ENCODE measurements at regions not wholly inside any gene's neighbourhood (a gene's known extent, or its start where the extent isn't known, plus 50 kb on each side); places are given as distances from the start of the nearest gene placed in this dataset.
"Not testable (repeated sequence)": the region's sequence is repeated elsewhere in the genome, so short reads cannot be mapped to it uniquely, and the experiment has no call there.

- Histone ChIP-seq H3K4me3 (ENCODE audit: low read depth in 1 of 3, low read length in 3 of 3) (no peak overlapping the region), H3K27ac (ENCODE audit: low read depth in 1 of 2, low read length in 2 of 2) (no peak overlapping the region), H3K9me3 (ENCODE audit: control insufficient read depth in 4 of 4, low read length in 3 of 4) (peaks cover 0 to 10% (median under 1%) of the 10 kb centered on the region in 4 donors), H3K4me1 (ENCODE audit: control insufficient read depth in 4 of 4, insufficient read depth in 4 of 4, low read length in 3 of 4) (no peaks in the 10 kb centered on the region), H3K9ac (ENCODE audit: low read depth in 1 of 2, low read length in 2 of 2) (no peak overlapping the region), H3K27me3 (ENCODE audit: control insufficient read depth in 4 of 4, insufficient read depth in 4 of 4, low read length in 3 of 4) (no peaks in the 10 kb centered on the region), H3K36me3 (ENCODE audit: control insufficient read depth in 4 of 4, insufficient read depth in 3 of 4, low read depth in 1 of 4, low read length in 3 of 4) (no peaks in the 10 kb centered on the region)
- WGBS: 83% methylated on average over 2 of the region's 2 CpGs
- TF ChIP-seq, protein P1, sequence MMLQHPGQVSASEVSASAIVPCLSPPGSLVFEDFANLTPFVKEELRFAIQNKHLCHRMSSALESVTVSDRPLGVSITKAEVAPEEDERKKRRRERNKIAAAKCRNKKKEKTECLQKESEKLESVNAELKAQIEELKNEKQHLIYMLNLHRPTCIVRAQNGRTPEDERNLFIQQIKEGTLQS (IDR thresholded peaks at IDR 0.05): no peak
- TF ChIP-seq, protein P2, sequence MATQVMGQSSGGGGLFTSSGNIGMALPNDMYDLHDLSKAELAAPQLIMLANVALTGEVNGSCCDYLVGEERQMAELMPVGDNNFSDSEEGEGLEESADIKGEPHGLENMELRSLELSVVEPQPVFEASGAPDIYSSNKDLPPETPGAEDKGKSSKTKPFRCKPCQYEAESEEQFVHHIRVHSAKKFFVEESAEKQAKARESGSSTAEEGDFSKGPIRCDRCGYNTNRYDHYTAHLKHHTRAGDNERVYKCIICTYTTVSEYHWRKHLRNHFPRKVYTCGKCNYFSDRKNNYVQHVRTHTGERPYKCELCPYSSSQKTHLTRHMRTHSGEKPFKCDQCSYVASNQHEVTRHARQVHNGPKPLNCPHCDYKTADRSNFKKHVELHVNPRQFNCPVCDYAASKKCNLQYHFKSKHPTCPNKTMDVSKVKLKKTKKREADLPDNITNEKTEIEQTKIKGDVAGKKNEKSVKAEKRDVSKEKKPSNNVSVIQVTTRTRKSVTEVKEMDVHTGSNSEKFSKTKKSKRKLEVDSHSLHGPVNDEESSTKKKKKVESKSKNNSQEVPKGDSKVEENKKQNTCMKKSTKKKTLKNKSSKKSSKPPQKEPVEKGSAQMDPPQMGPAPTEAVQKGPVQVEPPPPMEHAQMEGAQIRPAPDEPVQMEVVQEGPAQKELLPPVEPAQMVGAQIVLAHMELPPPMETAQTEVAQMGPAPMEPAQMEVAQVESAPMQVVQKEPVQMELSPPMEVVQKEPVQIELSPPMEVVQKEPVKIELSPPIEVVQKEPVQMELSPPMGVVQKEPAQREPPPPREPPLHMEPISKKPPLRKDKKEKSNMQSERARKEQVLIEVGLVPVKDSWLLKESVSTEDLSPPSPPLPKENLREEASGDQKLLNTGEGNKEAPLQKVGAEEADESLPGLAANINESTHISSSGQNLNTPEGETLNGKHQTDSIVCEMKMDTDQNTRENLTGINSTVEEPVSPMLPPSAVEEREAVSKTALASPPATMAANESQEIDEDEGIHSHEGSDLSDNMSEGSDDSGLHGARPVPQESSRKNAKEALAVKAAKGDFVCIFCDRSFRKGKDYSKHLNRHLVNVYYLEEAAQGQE (IDR thresholded peaks at IDR 0.05): no peak
- TF ChIP-seq SP1 (IDR thresholded peaks at IDR 0.05) (no peak), RAD21 (IDR thresholded peaks at IDR 0.05) (no peak), HNF4A (conservative IDR thresholded peaks at IDR 0.05) (no peak), FOXA1 (IDR thresholded peaks at IDR 0.05) (no peak), CTCF (IDR thresholded peaks at IDR 0.05; ENCODE audit: low read depth, low read length, missing input control) (no peak), FOXA2 (IDR thresholded peaks at IDR 0.05) (no peak), EGR1 (IDR thresholded peaks at IDR 0.05; ENCODE audit: low read depth in 2 of 2) (no peak), HNF4G (IDR thresholded peaks at IDR 0.05) (no peak), NR2F2 (IDR thresholded peaks at IDR 0.05) (no peak), TAF1 (conservative IDR thresholded peaks at IDR 0.05) (no peak), JUND (IDR thresholded peaks at IDR 0.05) (no peak), MAX (IDR thresholded peaks at IDR 0.05) (no peak), GABPA (IDR thresholded peaks at IDR 0.05 in 1 of 2, conservative IDR thresholded peaks at IDR 0.05 in 1 of 2) (no peak), YY1 (IDR thresholded peaks at IDR 0.05) (no peak)
- TF ChIP-seq, protein P3, sequence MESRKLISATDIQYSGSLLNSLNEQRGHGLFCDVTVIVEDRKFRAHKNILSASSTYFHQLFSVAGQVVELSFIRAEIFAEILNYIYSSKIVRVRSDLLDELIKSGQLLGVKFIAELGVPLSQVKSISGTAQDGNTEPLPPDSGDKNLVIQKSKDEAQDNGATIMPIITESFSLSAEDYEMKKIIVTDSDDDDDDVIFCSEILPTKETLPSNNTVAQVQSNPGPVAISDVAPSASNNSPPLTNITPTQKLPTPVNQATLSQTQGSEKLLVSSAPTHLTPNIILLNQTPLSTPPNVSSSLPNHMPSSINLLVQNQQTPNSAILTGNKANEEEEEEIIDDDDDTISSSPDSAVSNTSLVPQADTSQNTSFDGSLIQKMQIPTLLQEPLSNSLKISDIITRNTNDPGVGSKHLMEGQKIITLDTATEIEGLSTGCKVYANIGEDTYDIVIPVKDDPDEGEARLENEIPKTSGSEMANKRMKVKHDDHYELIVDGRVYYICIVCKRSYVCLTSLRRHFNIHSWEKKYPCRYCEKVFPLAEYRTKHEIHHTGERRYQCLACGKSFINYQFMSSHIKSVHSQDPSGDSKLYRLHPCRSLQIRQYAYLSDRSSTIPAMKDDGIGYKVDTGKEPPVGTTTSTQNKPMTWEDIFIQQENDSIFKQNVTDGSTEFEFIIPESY (IDR thresholded peaks at IDR 0.05): no peak
- no peak for DNase-seq (ENCODE audit: low spot score)
Observed at GRCh38 chr6:130644175-130644574, 183.0 kb upstream of the SMLR1 start.

- DNase-seq (ENCODE audit: low spot score); H3K9me3 ChIP-seq (ENCODE audit: control insufficient read depth in 4 of 4, low read length in 3 of 4); H3K4me1 ChIP-seq (ENCODE audit: control insufficient read depth in 4 of 4, insufficient read depth in 4 of 4, low read length in 3 of 4); H3K27ac ChIP-seq (ENCODE audit: low read depth in 1 of 2, low read length in 2 of 2); H3K4me3 ChIP-seq (ENCODE audit: low read depth in 1 of 3, low read length in 3 of 3); H3K36me3 ChIP-seq (ENCODE audit: control insufficient read depth in 4 of 4, insufficient read depth in 3 of 4, low read depth in 1 of 4, low read length in 3 of 4); H3K27me3 ChIP-seq (ENCODE audit: control insufficient read depth in 4 of 4, insufficient read depth in 4 of 4, low read length in 3 of 4); H3K9ac ChIP-seq (ENCODE audit: low read depth in 1 of 2, low read length in 2 of 2): not testable (repeated sequence)
- 85% methylated on average over 3 of the region's 3 CpGs for WGBS
Observed at GRCh38 chr6:130644769-130645168, 182.4 kb upstream of the SMLR1 start.
